ENCODE measurements at regions not wholly inside any gene's neighbourhood (a gene's known extent, or its start where the extent isn't known, plus 50 kb on each side); places are given as distances from the start of the nearest gene placed in this dataset.
"Not testable (repeated sequence)": the region's sequence is repeated elsewhere in the genome, so short reads cannot be mapped to it uniquely, and the experiment has no call there.

DNA sequence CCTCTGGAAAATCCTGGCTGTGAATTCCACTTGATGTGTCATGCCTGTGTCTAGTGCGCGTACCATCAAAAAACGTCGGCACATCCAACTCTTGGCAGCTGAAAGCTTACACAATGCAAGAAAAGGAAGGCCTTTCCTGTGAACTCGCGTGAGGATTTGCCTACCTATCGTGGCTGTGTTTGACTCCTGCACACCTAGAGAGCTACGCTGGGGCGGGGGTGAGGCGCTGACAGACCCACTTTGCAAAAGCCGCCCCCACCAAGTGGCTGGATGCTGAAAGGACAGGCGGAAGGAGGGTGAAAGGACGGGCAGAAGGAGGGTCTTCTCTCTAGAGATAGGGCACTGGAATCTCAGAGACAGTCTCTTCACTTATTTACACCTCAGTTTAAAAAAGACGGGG is 270.1 kb downstream of the EIPR1 start:
- DNase-seq (ENCODE audit: low read depth) = no peak
- no peak overlapping the region for H3K4me3 ChIP-seq (ENCODE audit: low read depth, low read length)
- TF ChIP-seq, protein P1, sequence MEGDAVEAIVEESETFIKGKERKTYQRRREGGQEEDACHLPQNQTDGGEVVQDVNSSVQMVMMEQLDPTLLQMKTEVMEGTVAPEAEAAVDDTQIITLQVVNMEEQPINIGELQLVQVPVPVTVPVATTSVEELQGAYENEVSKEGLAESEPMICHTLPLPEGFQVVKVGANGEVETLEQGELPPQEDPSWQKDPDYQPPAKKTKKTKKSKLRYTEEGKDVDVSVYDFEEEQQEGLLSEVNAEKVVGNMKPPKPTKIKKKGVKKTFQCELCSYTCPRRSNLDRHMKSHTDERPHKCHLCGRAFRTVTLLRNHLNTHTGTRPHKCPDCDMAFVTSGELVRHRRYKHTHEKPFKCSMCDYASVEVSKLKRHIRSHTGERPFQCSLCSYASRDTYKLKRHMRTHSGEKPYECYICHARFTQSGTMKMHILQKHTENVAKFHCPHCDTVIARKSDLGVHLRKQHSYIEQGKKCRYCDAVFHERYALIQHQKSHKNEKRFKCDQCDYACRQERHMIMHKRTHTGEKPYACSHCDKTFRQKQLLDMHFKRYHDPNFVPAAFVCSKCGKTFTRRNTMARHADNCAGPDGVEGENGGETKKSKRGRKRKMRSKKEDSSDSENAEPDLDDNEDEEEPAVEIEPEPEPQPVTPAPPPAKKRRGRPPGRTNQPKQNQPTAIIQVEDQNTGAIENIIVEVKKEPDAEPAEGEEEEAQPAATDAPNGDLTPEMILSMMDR (IDR thresholded peaks at IDR 0.05; ENCODE audit: insufficient read depth, low read depth, low read length, missing control alignments) = no peak

- DNase-seq (ENCODE audit: low read depth) = no peak
- H3K4me3 ChIP-seq (ENCODE audit: low read depth, low read length) = no peak overlapping the region
- TF ChIP-seq, protein P1 (IDR thresholded peaks at IDR 0.05; ENCODE audit: insufficient read depth, low read depth, low read length, missing control alignments) = no peak
Measured at GRCh38 chr2:3105814-3106569, 271.6 kb downstream of the EIPR1 start.

DNA sequence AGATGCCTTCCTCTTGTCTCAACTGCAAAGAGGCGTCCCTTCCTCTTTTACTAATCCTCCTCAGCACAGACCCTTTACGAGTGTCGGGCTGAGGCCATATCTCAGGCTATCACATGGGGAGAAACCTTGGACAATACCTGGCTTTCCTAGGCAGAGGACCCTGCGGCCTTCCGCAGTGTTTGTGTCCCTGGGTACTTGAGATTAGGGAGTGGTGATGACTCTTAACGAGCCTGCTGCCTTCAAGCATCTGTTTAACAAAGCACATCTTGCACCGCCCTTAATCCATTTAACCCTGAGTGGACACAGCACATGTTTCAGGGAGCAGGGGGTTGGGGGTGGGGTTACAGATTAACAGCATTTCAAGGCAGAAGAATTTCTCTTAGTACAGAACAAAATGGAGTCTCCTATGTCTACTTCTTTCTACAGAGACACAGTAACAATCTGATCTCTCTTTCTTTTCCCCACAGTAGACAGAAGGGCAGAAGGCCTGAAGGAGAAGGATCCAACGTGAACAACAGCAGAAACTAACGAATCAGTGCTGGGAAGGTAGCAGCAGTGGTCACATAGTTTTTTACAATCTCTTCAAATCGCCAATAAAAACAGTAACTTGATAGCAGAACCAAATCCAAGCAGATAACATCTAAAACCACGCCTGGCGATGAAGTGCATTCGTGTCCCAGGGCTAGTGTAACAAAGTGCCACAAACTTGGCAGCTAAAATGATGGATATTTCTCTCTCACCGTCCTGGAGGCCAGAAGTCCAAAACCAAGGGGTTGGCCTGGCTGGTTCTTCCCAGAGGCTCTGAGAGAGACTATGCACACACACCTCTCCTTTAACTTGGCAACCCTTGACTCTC is 272.4 kb downstream of the EIPR1 start:
- H3K4me3 ChIP-seq (ENCODE audit: low read depth, low read length); DNase-seq (ENCODE audit: low read depth): not testable (repeated sequence)

- no peak for DNase-seq (ENCODE audit: low read depth)
- TF ChIP-seq, protein P1 (IDR thresholded peaks at IDR 0.05; ENCODE audit: insufficient read depth, low read depth, low read length, missing control alignments) = no peak
- H3K4me3 ChIP-seq (ENCODE audit: low read depth, low read length) = no peak overlapping the region
Measured at GRCh38 chr2:3104261-3104660, 273.4 kb downstream of the EIPR1 start.

DNA sequence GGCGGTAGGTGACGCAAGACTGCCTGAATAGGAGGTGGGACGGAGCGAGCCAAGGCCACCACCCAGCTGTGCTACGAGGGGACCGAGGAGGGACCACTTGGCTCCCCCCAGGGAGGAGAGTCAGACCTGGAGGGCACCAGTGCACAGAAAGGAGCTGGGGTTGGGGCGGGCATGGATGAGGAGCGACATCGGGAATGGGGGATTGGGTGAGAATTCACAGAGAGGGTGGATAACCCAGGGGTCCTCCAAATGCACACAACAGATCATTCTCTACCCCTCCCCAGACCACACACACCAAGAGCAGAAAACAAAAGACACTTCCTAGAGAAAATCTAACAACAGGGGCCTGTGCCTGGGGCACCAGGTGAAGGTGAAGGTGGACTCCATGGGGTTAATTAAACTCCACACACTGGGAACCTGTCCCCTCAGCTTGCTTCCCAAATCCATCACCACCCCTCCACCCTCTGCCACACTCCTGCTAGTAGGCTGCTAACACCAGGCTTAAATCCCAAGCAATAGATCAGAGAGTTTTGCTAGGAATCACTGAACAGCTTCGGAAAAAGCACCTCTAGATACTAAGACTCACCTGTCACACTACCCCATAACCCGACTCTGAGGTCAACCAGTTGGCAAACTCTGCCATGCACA is 274.6 kb downstream of the EIPR1 start:
- TF ChIP-seq, protein P1 (IDR thresholded peaks at IDR 0.05; ENCODE audit: insufficient read depth, low read depth, low read length, missing control alignments) = no peak
- no peak for DNase-seq (ENCODE audit: low read depth)
- no peak overlapping the region for H3K4me3 ChIP-seq (ENCODE audit: low read depth, low read length)

DNA sequence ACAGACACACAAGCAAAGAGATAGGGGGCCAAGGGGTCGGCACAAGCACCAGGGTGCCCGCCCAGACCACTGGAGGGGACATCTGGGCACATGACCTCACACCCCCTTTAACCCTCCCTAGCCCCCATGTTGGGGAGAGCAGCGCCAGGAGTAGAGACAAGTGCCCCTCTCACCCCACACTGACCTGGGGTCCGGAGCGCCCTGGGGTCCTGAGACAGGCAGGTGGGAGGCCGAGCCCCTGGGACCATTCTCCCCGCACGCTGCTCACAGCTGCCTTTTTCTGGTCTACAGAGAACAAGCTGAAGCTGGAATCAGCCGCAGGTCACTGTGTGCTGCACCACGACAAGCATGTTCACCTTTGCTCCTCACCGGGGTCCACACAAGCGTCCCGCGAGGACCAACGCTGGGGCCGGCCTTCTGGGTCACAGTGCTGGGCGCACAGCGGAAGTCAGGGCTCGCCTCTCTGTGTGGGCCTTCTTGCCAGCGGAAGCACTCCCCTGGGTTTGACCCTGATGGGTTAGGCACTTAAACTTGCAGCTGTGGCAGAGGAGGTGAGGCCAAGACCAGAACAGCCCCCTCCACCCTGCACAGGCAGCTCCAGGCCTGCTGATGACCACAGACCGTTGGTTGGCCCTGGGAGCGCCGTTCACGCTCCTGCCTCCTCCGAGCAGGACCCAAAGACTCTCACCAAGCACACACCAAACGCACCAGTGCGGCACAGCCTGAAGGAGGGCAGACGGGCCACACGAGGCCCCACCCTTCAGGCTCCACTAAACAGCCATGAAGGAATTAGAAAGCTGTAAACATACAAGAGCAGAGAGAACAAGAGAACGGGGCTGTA is 275.3 kb downstream of the EIPR1 start:
- TF ChIP-seq, protein P1 (IDR thresholded peaks at IDR 0.05; ENCODE audit: insufficient read depth, low read depth, low read length, missing control alignments) = no peak
- DNase-seq (ENCODE audit: low read depth) = no peak
- no peak overlapping the region for H3K4me3 ChIP-seq (ENCODE audit: low read depth, low read length)
